Glutamatergic neuron (in vitro differentiated cells): ENCODE measurements at regions not wholly inside any gene's neighbourhood (a gene's known extent, or its start where the extent isn't known, plus 50 kb on each side); places are given as distances from the start of the nearest gene placed in this dataset.

Experiments
- DNase-seq: peaks from one replicate; pipeline ENCODE4 v3.0.0; 2022
- H3K27ac Mint-ChIP-seq: one replicate; pipeline ENCODE4 v1.8.0; 2020; ENCODE audit warnings: mild to moderate bottlenecking, mixed read lengths, inconsistent platforms; ENCODE audit not compliant: unreplicated experiment
- H3K27me3 Mint-ChIP-seq: one replicate; pipeline ENCODE4 v1.8.0; 2020; ENCODE audit warnings: mild to moderate bottlenecking, moderate library complexity, mixed read lengths, inconsistent platforms; ENCODE audit not compliant: unreplicated experiment
- H3K36me3 Mint-ChIP-seq: one replicate; pipeline ENCODE4 v1.8.0; 2020; ENCODE audit warnings: mild to moderate bottlenecking, mixed read lengths, inconsistent platforms; ENCODE audit not compliant: unreplicated experiment
- H3K4me1 Mint-ChIP-seq: one replicate; pipeline ENCODE4 v1.8.0; 2020; ENCODE audit warnings: mild to moderate bottlenecking, low read depth, mixed read lengths, inconsistent platforms; ENCODE audit not compliant: unreplicated experiment
- H3K4me3 Mint-ChIP-seq: one replicate; pipeline ENCODE4 v1.8.0; 2020; ENCODE audit warnings: mild to moderate bottlenecking, mixed read lengths, inconsistent platforms; ENCODE audit not compliant: unreplicated experiment
- H3K9me3 Mint-ChIP-seq: one replicate; pipeline ENCODE4 v1.8.0; 2020; ENCODE audit warnings: mild to moderate bottlenecking, moderate library complexity, mixed read lengths, inconsistent platforms; ENCODE audit not compliant: unreplicated experiment
- TF ChIP-seq, protein P1 (sequence below): fragments of 200-600 bp; sonication (generic); IDR thresholded peaks from one replicate; pipeline ENCODE4 v1.5.0; 2021; ENCODE audit not compliant: partially characterized antibody, unreplicated experiment

GRCh38 chr4:11183356-11183740, 245.3 kb downstream of the HS3ST1 start:
- H3K36me3 Mint-ChIP-seq, result no peaks in the 10 kb centered on the region
- H3K4me3 Mint-ChIP-seq, result no peak overlapping the region
- TF ChIP-seq, protein P1, sequence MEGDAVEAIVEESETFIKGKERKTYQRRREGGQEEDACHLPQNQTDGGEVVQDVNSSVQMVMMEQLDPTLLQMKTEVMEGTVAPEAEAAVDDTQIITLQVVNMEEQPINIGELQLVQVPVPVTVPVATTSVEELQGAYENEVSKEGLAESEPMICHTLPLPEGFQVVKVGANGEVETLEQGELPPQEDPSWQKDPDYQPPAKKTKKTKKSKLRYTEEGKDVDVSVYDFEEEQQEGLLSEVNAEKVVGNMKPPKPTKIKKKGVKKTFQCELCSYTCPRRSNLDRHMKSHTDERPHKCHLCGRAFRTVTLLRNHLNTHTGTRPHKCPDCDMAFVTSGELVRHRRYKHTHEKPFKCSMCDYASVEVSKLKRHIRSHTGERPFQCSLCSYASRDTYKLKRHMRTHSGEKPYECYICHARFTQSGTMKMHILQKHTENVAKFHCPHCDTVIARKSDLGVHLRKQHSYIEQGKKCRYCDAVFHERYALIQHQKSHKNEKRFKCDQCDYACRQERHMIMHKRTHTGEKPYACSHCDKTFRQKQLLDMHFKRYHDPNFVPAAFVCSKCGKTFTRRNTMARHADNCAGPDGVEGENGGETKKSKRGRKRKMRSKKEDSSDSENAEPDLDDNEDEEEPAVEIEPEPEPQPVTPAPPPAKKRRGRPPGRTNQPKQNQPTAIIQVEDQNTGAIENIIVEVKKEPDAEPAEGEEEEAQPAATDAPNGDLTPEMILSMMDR, result no peak
- H3K9me3 Mint-ChIP-seq, result peaks cover 2% of the 10 kb centered on the region
- H3K27ac Mint-ChIP-seq, result no peak overlapping the region
- no peaks in the 10 kb centered on the region for H3K4me1 Mint-ChIP-seq
- H3K27me3 Mint-ChIP-seq, result no peaks in the 10 kb centered on the region
- no peak for DNase-seq

DNA sequence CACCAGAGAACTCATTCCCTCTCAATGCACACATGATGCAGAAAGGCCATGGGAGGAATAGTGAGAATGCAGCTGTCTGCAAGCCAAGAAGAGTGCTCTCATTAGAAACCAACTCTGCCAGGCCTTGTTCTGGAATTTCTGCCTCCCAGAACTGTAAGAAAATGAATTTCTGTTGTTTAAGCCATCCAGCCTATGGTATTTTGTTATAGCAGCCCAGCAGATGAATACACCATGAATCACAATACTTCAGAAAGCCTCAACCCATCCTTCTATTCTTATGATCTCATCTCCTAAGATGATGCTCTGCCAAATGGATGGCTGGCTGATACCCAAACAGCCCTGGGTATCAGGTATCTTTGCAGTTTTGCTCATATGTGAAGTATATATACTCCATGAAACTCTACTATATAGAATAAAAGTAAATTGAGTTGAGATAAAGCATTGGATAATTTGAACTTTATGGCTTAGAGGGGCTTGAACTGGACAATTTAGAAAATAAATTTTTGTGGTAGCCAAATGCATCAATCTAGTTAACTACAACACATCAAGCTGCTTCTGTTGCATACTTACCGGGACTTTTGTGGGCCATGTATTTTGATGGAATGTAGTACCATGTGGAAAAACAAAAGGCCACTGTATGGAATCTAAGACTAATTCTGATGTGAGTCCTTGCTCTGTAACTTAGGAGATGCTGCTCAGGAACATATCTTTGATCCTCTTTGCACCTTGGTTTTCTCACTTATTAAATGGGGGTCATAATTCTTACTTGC, 245.9 kb downstream of the HS3ST1 start:
- Mint-ChIP-seq H3K27me3 (no peaks in the 10 kb centered on the region), H3K9me3 (peaks cover 2% of the 10 kb centered on the region)
- DNase-seq, result no peak

DNA sequence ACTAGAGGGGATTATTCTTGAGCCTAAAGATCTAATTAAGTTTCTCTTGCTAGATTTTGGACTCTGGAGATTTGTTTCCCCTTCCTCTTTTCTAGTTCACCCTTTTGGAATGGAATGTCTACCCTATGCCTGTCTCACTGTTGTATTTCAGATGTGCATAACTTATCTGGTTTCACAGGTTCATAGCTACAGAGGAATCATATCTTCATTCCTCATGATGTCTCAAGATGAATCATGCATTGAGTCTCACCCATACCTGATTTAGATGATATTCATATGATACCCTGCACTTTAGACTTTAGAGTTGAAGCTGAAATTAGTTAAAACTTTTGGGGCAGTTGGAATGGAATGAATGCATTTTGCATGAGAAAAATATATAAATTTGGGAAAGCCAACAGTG, 246.7 kb downstream of the HS3ST1 start:
- Mint-ChIP-seq H3K9me3 (peaks cover 2% of the 10 kb centered on the region), H3K27ac (no peak overlapping the region), H3K4me3 (no peak overlapping the region), H3K4me1 (no peaks in the 10 kb centered on the region), H3K36me3 (no peaks in the 10 kb centered on the region), H3K27me3 (no peaks in the 10 kb centered on the region)
- DNase-seq, result no peak
- TF ChIP-seq, protein P1, result no peak

More for the DNA sequence above, 245.9 kb downstream of the HS3ST1 start:
- Mint-ChIP-seq H3K4me1 (no peaks in the 10 kb centered on the region), H3K36me3 (no peaks in the 10 kb centered on the region), H3K4me3 (no peak overlapping the region), H3K27ac (no peak overlapping the region)
- TF ChIP-seq, protein P1, result no peak

GRCh38 chr4:11179796-11180195, 248.9 kb downstream of the HS3ST1 start:
- no peak for DNase-seq
- TF ChIP-seq, protein P1, result no peak
- Mint-ChIP-seq H3K36me3 (no peaks in the 10 kb centered on the region), H3K9me3 (peaks cover 2% of the 10 kb centered on the region), H3K4me3 (no peak overlapping the region), H3K27me3 (no peaks in the 10 kb centered on the region), H3K4me1 (no peaks in the 10 kb centered on the region), H3K27ac (no peak overlapping the region)

- no peak overlapping the region for H3K4me3 Mint-ChIP-seq
- H3K27ac Mint-ChIP-seq, result no peak overlapping the region
- TF ChIP-seq, protein P1, result no peak
- DNase-seq, result no peak
- no peaks in the 10 kb centered on the region for H3K27me3 Mint-ChIP-seq
- H3K4me1 Mint-ChIP-seq, result no peaks in the 10 kb centered on the region
- peaks cover 2% of the 10 kb centered on the region for H3K9me3 Mint-ChIP-seq
- H3K36me3 Mint-ChIP-seq, result peaks cover 4% of the 10 kb centered on the region
Observed at GRCh38 chr4:11178433-11178832, 250.3 kb downstream of the HS3ST1 start.
